Neural cell (in vitro differentiated cells): ENCODE measurements at regions not wholly inside any gene's neighbourhood (a gene's known extent, or its start where the extent isn't known, plus 50 kb on each side); places are given as distances from the start of the nearest gene placed in this dataset.

ENCODE experiments used
- CTCF ChIP-seq: fragments of 450-650 bp; IDR thresholded peaks from 2 replicates; pipeline ENCODE4 v1.5.1; 2014; ENCODE audit warnings: antibody characterized with exemption, mild to moderate bottlenecking, moderate library complexity; ENCODE audit not compliant: poor library complexity, severe bottlenecking
- EP300 ChIP-seq: fragments of 450-650 bp; conservative IDR thresholded peaks from 2 replicates; pipeline ENCODE4 v1.6.1; 2014; ENCODE audit warnings: antibody characterized with exemption, mild to moderate bottlenecking, moderate library complexity; ENCODE audit not compliant: poor library complexity, severe bottlenecking
- EZH2 ChIP-seq: fragments of 200-600, 300-800 bp; shearing (Covaris generic), sonication (generic); IDR thresholded peaks from 2 replicates; pipeline ENCODE4 v1.6.1; 2014; ENCODE audit warnings: antibody characterized with exemption, low read length, borderline replicate concordance, mild to moderate bottlenecking; ENCODE audit not compliant: insufficient read depth, poor library complexity, severe bottlenecking
- MXI1 ChIP-seq: fragments of 450-650 bp; conservative IDR thresholded peaks from 2 replicates; pipeline ENCODE4 v1.6.1; 2014; ENCODE audit warnings: antibody characterized with exemption, mild to moderate bottlenecking; ENCODE audit not compliant: poor library complexity, severe bottlenecking
- POLR2AphosphoS5 ChIP-seq: IDR thresholded peaks from 2 replicates; pipeline ENCODE4 v1.6.1; 2012
- RAD21 ChIP-seq: fragments of 450-650 bp; conservative IDR thresholded peaks from 2 replicates; pipeline ENCODE4 v1.6.1; 2014; ENCODE audit warnings: antibody characterized with exemption, mild to moderate bottlenecking, moderate library complexity
- SMC3 ChIP-seq: fragments of 450-650 bp; conservative IDR thresholded peaks from 2 replicates; pipeline ENCODE4 v1.6.1; 2014; ENCODE audit warnings: antibody characterized with exemption, mild to moderate bottlenecking, moderate library complexity; ENCODE audit not compliant: poor library complexity
- TAF1 ChIP-seq: IDR thresholded peaks from 2 replicates; pipeline ENCODE4 v1.6.1; 2012; ENCODE audit warnings: low read depth
- TF ChIP-seq, protein P1 (sequence below): IDR thresholded peaks from 2 replicates; pipeline ENCODE4 v1.6.1; 2012; ENCODE audit warnings: borderline replicate concordance

DNA sequence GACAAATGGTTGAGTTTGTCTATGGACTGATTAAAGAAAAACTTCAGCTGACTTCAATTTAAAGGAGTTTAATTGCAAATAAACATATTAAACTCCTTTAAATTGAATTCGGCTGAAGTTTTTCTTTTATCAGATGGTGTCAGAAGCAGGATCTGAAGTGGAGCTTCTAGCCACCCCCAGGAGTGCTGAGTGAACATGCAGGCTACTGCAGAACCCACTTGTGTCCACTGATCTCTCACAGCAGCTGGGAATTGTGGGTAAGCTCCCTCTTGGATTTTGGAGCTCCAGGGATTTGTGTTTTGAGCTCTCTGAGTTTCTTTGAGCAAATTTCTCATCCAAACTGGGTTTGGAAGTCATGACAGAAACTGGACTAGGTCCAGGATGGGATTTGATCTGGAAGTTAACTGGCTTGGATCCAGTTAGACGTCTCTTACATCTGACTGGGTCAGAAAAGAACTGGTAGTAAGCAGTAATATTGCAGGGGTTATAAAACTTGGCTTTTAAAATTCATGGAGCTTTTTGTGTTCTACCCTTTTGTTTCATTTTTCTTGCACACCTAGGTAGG is 95.8 kb upstream of the UST start:
- TF ChIP-seq POLR2AphosphoS5 (no peak), CTCF (no peak), SMC3 (no peak), RAD21 (no peak), TAF1 (no peak), EZH2 (no peak), MXI1 (no peak), EP300 (no peak)
- TF ChIP-seq, protein P1, sequence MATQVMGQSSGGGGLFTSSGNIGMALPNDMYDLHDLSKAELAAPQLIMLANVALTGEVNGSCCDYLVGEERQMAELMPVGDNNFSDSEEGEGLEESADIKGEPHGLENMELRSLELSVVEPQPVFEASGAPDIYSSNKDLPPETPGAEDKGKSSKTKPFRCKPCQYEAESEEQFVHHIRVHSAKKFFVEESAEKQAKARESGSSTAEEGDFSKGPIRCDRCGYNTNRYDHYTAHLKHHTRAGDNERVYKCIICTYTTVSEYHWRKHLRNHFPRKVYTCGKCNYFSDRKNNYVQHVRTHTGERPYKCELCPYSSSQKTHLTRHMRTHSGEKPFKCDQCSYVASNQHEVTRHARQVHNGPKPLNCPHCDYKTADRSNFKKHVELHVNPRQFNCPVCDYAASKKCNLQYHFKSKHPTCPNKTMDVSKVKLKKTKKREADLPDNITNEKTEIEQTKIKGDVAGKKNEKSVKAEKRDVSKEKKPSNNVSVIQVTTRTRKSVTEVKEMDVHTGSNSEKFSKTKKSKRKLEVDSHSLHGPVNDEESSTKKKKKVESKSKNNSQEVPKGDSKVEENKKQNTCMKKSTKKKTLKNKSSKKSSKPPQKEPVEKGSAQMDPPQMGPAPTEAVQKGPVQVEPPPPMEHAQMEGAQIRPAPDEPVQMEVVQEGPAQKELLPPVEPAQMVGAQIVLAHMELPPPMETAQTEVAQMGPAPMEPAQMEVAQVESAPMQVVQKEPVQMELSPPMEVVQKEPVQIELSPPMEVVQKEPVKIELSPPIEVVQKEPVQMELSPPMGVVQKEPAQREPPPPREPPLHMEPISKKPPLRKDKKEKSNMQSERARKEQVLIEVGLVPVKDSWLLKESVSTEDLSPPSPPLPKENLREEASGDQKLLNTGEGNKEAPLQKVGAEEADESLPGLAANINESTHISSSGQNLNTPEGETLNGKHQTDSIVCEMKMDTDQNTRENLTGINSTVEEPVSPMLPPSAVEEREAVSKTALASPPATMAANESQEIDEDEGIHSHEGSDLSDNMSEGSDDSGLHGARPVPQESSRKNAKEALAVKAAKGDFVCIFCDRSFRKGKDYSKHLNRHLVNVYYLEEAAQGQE = no peak
